ENCODE measurements at regions not wholly inside any gene's neighbourhood (a gene's known extent, or its start where the extent isn't known, plus 50 kb on each side); places are given as distances from the start of the nearest gene placed in this dataset.

DNA sequence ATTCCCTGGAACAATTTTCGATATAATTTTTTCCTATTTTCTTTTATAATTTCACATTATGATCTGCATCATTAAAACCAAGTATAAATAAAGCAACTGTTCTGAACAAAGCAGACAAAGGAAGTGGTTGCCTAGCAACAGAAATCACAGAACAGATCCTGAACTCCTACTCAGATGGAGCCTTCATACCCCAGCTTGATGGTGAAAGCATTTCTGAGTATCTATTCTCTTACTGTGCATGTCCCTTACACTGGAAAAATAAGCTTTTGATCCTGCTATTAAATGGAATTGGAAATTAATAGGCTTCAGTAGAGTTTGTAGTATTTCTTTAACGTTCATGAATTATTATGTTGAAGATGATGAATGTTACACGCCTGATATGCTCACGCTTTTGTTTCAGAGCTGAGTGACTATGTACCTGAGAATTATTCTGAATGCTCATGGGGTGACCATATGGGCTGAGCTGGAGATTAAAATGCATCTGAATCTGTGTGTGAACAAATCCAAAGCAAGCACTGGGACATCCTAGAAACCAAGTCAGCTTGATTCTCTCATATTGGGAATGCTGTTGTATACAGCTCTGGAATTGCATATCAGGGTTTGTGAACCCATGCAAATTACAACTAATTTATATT is 254.0 kb downstream of the KCNJ3 start:
- TF ChIP-seq, protein P1, sequence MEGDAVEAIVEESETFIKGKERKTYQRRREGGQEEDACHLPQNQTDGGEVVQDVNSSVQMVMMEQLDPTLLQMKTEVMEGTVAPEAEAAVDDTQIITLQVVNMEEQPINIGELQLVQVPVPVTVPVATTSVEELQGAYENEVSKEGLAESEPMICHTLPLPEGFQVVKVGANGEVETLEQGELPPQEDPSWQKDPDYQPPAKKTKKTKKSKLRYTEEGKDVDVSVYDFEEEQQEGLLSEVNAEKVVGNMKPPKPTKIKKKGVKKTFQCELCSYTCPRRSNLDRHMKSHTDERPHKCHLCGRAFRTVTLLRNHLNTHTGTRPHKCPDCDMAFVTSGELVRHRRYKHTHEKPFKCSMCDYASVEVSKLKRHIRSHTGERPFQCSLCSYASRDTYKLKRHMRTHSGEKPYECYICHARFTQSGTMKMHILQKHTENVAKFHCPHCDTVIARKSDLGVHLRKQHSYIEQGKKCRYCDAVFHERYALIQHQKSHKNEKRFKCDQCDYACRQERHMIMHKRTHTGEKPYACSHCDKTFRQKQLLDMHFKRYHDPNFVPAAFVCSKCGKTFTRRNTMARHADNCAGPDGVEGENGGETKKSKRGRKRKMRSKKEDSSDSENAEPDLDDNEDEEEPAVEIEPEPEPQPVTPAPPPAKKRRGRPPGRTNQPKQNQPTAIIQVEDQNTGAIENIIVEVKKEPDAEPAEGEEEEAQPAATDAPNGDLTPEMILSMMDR (IDR thresholded peaks at IDR 0.05): no peak
- TF ChIP-seq POLR2A (IDR thresholded peaks at IDR 0.05): no peak
